ENCODE measurements at regions not wholly inside any gene's neighbourhood (a gene's known extent, or its start where the extent isn't known, plus 50 kb on each side); places are given as distances from the start of the nearest gene placed in this dataset.

DNA sequence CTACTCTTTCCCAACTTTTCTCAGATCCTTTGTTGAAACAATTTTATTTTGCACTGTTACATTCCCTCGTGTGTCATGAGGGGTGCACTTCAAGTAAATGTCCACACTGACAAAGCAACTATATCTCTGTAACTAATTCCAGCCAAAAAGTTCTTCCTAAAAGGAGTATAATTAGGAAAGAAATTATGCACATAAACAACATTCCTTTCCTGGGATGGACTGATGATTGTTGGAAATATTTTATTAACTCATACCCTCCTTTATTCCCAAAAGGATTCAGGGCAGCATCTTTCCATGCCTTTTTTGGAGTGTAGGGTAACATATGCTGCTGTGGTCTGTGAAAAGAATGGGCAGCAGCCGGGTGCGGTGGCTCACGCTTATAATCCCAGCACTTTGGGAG is 426.1 kb upstream of the THBS1 start:
- no peak overlapping the region for H3K4me2 ChIP-seq (ENCODE audit: insufficient read depth in 1 of 2, low read depth in 2 of 2, low read length in 2 of 2)
- ChIA-PET POLR2A (ENCODE audit: partially characterized antibody) (no interaction called here), CTCF (ENCODE audit: partially characterized antibody) (interaction anchor here (0.8 to 2.3 kb wide), 6 partner anchors 10 to 447 kb away, joined by 3 to 10 read pairs (median 3); no protein-coding TSS in a partner anchor)
- peaks cover 0 to 3% (median 0%) of the 10 kb centered on the region in 4 experiments; a peak in 1 of 7 replicates for H3K4me1 ChIP-seq (replicated peaks in 1 of 4; ENCODE audit: control insufficient read depth in 3 of 4, insufficient read depth in 4 of 4, low read length in 3 of 4)
- H2BK20ac ChIP-seq (ENCODE audit: low read length), result no peak overlapping the region
- no peak overlapping the region for H2AK5ac ChIP-seq (ENCODE audit: low read depth, low read length)
- WGBS, 2 experiments (ENCODE audit: extremely low coverage in 1 of 2, insufficient coverage in 1 of 2, insufficient read length in 1 of 2, insufficient replicate concordance in 2 of 2, low coverage in 1 of 2, low lambda C conversion rate in 2 of 2, missing lambda C conversion rate in 1 of 2), result 96% methylated on average over 4 of the region's 4 CpGs; no CpG with 5 or more reads in 1 of the 2 experiments
- H3K14ac ChIP-seq (ENCODE audit: insufficient read length), result no peak overlapping the region
- H3K9me3 ChIP-seq (ENCODE audit: insufficient read depth in 2 of 2, low read depth in 1 of 2, low read length in 1 of 2), result no peaks in the 10 kb centered on the region
- H2BK120ac ChIP-seq (replicated peaks; ENCODE audit: low read depth, low read length), result no peak overlapping the region
- FAIRE-seq (no peak), DNase-seq (ENCODE audit: low read depth in 1 of 2, low spot score in 2 of 2) (no peak)
- H3K27me3 ChIP-seq (replicated peaks in 1 of 4; ENCODE audit: control insufficient read depth in 3 of 4, extremely low read depth in 1 of 4, insufficient read depth in 3 of 4, low read length in 3 of 4), result no peaks in the 10 kb centered on the region
- no peak overlapping the region for H2AFZ ChIP-seq (ENCODE audit: low read length)
- no peak overlapping the region for H3K4ac ChIP-seq (replicated peaks; ENCODE audit: insufficient read length, low read depth, low read length)
- H3K36me3 ChIP-seq (ENCODE audit: control insufficient read depth in 2 of 4, insufficient read depth in 4 of 4, low read length in 3 of 4), result no peaks in the 10 kb centered on the region
- H4K20me1 ChIP-seq (replicated peaks in 1 of 2; ENCODE audit: control insufficient read depth in 1 of 2, insufficient read depth in 2 of 2, low read length in 2 of 2), result no peaks in the 10 kb centered on the region
- no peak overlapping the region for H4K8ac ChIP-seq (ENCODE audit: extremely low read depth, insufficient read depth, low read length)
- no peaks in the 10 kb centered on the region for H3K23me2 ChIP-seq (ENCODE audit: low read depth, low read length)
- no peak overlapping the region for H3K23ac ChIP-seq (ENCODE audit: insufficient read length)
- no peak overlapping the region for H2BK5ac ChIP-seq (ENCODE audit: low read depth, low read length)
- H4K5ac ChIP-seq (ENCODE audit: insufficient read length, low read depth, low read length), result no peak overlapping the region
- H3K18ac ChIP-seq (ENCODE audit: extremely low read depth, low read length), result no peak overlapping the region
- H3K79me2 ChIP-seq (ENCODE audit: control insufficient read depth in 1 of 2, insufficient read depth in 2 of 2, low read length in 2 of 2), result no peaks in the 10 kb centered on the region
- H2BK15ac ChIP-seq (ENCODE audit: low read length), result no peak overlapping the region
- TF ChIP-seq CHD2 (IDR thresholded peaks at IDR 0.05; ENCODE audit: low read length), result no peak
- TF ChIP-seq RFX5 (IDR thresholded peaks at IDR 0.05; ENCODE audit: borderline replicate concordance, low read depth, low read length), result no peak
- no peak for TF ChIP-seq SIRT6 (IDR thresholded peaks at IDR 0.05; ENCODE audit: low read length)
- TF ChIP-seq RAD21 (IDR thresholded peaks at IDR 0.05 in 1 of 2, conservative IDR thresholded peaks at IDR 0.05 in 1 of 2; ENCODE audit: low read depth in 2 of 2, low read length in 2 of 2), result no peak
- TF ChIP-seq CBX8 (IDR thresholded peaks at IDR 0.05; ENCODE audit: borderline replicate concordance, low read depth, low read length), result no peak
- no peak for TF ChIP-seq RXRA (IDR thresholded peaks at IDR 0.05; ENCODE audit: insufficient read depth, low read depth, low read length)
- TF ChIP-seq POLR2A (IDR thresholded peaks at IDR 0.05; ENCODE audit: control extremely low read depth in 1 of 2, low read depth in 2 of 2, low read length in 2 of 2), result no peak
- TF ChIP-seq SRF (IDR thresholded peaks at IDR 0.05; ENCODE audit: low read depth, low read length), result no peak
- TF ChIP-seq, protein P1, sequence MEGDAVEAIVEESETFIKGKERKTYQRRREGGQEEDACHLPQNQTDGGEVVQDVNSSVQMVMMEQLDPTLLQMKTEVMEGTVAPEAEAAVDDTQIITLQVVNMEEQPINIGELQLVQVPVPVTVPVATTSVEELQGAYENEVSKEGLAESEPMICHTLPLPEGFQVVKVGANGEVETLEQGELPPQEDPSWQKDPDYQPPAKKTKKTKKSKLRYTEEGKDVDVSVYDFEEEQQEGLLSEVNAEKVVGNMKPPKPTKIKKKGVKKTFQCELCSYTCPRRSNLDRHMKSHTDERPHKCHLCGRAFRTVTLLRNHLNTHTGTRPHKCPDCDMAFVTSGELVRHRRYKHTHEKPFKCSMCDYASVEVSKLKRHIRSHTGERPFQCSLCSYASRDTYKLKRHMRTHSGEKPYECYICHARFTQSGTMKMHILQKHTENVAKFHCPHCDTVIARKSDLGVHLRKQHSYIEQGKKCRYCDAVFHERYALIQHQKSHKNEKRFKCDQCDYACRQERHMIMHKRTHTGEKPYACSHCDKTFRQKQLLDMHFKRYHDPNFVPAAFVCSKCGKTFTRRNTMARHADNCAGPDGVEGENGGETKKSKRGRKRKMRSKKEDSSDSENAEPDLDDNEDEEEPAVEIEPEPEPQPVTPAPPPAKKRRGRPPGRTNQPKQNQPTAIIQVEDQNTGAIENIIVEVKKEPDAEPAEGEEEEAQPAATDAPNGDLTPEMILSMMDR (IDR thresholded peaks at IDR 0.05; ENCODE audit: control extremely low read depth in 1 of 3, insufficient read depth in 1 of 3, low read depth in 1 of 3, low read length in 3 of 3), result no peak
- TF ChIP-seq, protein P2, sequence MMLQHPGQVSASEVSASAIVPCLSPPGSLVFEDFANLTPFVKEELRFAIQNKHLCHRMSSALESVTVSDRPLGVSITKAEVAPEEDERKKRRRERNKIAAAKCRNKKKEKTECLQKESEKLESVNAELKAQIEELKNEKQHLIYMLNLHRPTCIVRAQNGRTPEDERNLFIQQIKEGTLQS (IDR thresholded peaks at IDR 0.05; ENCODE audit: insufficient read depth, low read depth, low read length), result no peak
- no peak for TF ChIP-seq CHD1 (IDR thresholded peaks at IDR 0.05; ENCODE audit: low read depth, low read length)
- TF ChIP-seq EGR1 (IDR thresholded peaks at IDR 0.05; ENCODE audit: borderline replicate concordance, low read depth, low read length), result no peak
- no peak overlapping the region for H2BK12ac ChIP-seq (ENCODE audit: low read depth, low read length)
- no peak overlapping the region for H3K9ac ChIP-seq (replicated peaks in 1 of 4; ENCODE audit: extremely low read depth in 1 of 4, low read depth in 3 of 4, low read length in 3 of 4)
- no peak overlapping the region for H3K27ac ChIP-seq (ENCODE audit: low read depth, low read length)
- no peak overlapping the region for H3K4me3 ChIP-seq (ENCODE audit: extremely low read depth in 1 of 4, insufficient read depth in 2 of 4, low read depth in 3 of 4, low read length in 4 of 4)
- H3K79me1 ChIP-seq (ENCODE audit: low read depth, low read length), result no peaks in the 10 kb centered on the region
- no peak overlapping the region for H3K56ac ChIP-seq (replicated peaks; ENCODE audit: insufficient read length, low read depth, low read length)
- H4K91ac ChIP-seq (replicated peaks; ENCODE audit: insufficient read length, low read length), result no peak overlapping the region
